ENCODE measurements at regions not wholly inside any gene's neighbourhood (a gene's known extent, or its start where the extent isn't known, plus 50 kb on each side); places are given as distances from the start of the nearest gene placed in this dataset.

- H3K4me1 ChIP-seq (ENCODE audit: low read length) = peaks cover 25% of the 10 kb centered on the region
- no peak overlapping the region for H3K4me3 ChIP-seq (ENCODE audit: low read length)
- no peaks in the 10 kb centered on the region for H3K9me3 ChIP-seq (replicated peaks; ENCODE audit: insufficient read depth, low read length)
- H3F3A ChIP-seq (ENCODE audit: insufficient read depth, low read length) = peaks cover 2% of the 10 kb centered on the region; the same call in 1 of the 2 replicates
- H3K27me3 ChIP-seq (replicated peaks; ENCODE audit: insufficient read depth, low read length) = no peaks in the 10 kb centered on the region
- no peaks in the 10 kb centered on the region for H3K79me2 ChIP-seq (ENCODE audit: low read length)
- no peak overlapping the region for H2AFZ ChIP-seq (ENCODE audit: low read length)
- peak; percentile 80 for DNase-seq
- TF ChIP-seq EZH2 (optimal IDR thresholded peaks at IDR 0.05; ENCODE audit: low read depth, low read length) (no peak), EZH2phosphoT487 (IDR thresholded peaks at IDR 0.05; ENCODE audit: low read length) (no peak)
- TF ChIP-seq, protein P1, sequence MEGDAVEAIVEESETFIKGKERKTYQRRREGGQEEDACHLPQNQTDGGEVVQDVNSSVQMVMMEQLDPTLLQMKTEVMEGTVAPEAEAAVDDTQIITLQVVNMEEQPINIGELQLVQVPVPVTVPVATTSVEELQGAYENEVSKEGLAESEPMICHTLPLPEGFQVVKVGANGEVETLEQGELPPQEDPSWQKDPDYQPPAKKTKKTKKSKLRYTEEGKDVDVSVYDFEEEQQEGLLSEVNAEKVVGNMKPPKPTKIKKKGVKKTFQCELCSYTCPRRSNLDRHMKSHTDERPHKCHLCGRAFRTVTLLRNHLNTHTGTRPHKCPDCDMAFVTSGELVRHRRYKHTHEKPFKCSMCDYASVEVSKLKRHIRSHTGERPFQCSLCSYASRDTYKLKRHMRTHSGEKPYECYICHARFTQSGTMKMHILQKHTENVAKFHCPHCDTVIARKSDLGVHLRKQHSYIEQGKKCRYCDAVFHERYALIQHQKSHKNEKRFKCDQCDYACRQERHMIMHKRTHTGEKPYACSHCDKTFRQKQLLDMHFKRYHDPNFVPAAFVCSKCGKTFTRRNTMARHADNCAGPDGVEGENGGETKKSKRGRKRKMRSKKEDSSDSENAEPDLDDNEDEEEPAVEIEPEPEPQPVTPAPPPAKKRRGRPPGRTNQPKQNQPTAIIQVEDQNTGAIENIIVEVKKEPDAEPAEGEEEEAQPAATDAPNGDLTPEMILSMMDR (IDR thresholded peaks at IDR 0.05; ENCODE audit: low read length) = no peak
- H3K36me3 ChIP-seq (replicated peaks; ENCODE audit: insufficient read depth, low read length) = no peaks in the 10 kb centered on the region
- no peak overlapping the region for H3K9ac ChIP-seq (ENCODE audit: low read length)
- H3K9me2 ChIP-seq (replicated peaks; ENCODE audit: insufficient read depth, low read length) = no peaks in the 10 kb centered on the region
- H3K27ac ChIP-seq (ENCODE audit: low read length) = peak overlapping the region; percentile 15; the same call in 1 of the 2 replicates
- H3K4me2 ChIP-seq (ENCODE audit: low read depth, low read length) = peak overlapping the region; percentile 40; the same call in 1 of the 2 replicates
- no peaks in the 10 kb centered on the region for H4K20me1 ChIP-seq (ENCODE audit: insufficient read depth, low read length)
These were observed 477.2 kb downstream of the ICE1 start for GRCh38 chr5:5899716-5900115.

DNA sequence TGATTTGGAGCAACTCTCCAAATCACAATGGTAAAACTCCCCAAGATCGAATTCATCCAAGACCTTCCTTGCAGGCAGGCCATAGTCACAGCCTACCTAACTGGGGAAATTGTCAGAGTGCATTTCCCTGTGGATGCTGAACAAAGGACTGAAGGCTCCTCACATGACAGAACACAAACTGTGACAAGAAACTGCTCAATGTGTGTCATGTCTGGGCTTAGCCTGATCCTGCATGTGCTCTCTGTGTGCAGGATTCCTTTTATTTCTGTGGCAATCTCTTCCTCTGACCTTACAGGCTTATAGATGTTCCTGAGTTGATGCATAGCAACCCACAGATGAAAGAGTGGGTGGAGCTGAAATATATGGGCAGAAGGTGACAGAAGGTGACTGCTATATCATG lies 465.8 kb downstream of the ICE1 start:
- Histone ChIP-seq H3K36me3 (replicated peaks; ENCODE audit: insufficient read depth, low read length) (no peaks in the 10 kb centered on the region), H3K27ac (ENCODE audit: low read length) (no peak overlapping the region), H4K20me1 (ENCODE audit: insufficient read depth, low read length) (no peaks in the 10 kb centered on the region), H3K4me1 (ENCODE audit: low read length) (no peaks in the 10 kb centered on the region), H2AFZ (ENCODE audit: low read length) (no peak overlapping the region), H3K9ac (ENCODE audit: low read length) (no peak overlapping the region), H3K79me2 (ENCODE audit: low read length) (no peaks in the 10 kb centered on the region), H3K4me3 (ENCODE audit: low read length) (no peak overlapping the region), H3F3A (ENCODE audit: insufficient read depth, low read length) (no peaks in the 10 kb centered on the region), H3K9me2 (replicated peaks; ENCODE audit: insufficient read depth, low read length) (no peaks in the 10 kb centered on the region), H3K27me3 (replicated peaks; ENCODE audit: insufficient read depth, low read length) (no peaks in the 10 kb centered on the region), H3K4me2 (ENCODE audit: low read depth, low read length) (no peak overlapping the region), H3K9me3 (replicated peaks; ENCODE audit: insufficient read depth, low read length) (no peaks in the 10 kb centered on the region)
- TF ChIP-seq EZH2 (optimal IDR thresholded peaks at IDR 0.05; ENCODE audit: low read depth, low read length) (no peak), EZH2phosphoT487 (IDR thresholded peaks at IDR 0.05; ENCODE audit: low read length) (no peak)
- TF ChIP-seq, protein P1 (IDR thresholded peaks at IDR 0.05; ENCODE audit: low read length) = no peak
- DNase-seq = no peak

DNA sequence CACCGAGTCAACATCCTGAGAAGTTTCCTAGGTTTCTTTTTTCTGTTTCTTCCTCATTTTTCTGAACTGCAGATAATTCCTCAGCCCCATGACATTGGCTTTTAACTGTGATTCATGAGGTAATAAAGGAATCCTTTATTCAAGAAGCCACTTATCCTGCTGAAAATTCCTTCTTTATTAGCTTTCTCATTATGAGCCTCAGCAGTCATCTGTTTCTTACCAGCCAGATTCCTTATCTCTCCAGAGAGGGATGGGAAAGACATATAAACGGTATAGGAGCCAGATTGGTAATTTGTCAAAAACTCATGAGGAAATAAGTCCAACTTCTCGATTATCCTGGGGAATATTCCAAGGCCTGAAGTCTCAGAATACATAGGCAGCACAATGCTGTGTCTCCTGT lies 465.4 kb downstream of the ICE1 start:
- H3K4me2 ChIP-seq (ENCODE audit: low read depth, low read length) = no peak overlapping the region
- H3K9me2 ChIP-seq (replicated peaks; ENCODE audit: insufficient read depth, low read length) = no peaks in the 10 kb centered on the region
- H3F3A ChIP-seq (ENCODE audit: insufficient read depth, low read length) = no peaks in the 10 kb centered on the region
- DNase-seq = no peak
- no peaks in the 10 kb centered on the region for H3K36me3 ChIP-seq (replicated peaks; ENCODE audit: insufficient read depth, low read length)
- H3K27ac ChIP-seq (ENCODE audit: low read length) = no peak overlapping the region
- TF ChIP-seq EZH2phosphoT487 (IDR thresholded peaks at IDR 0.05; ENCODE audit: low read length) (no peak), EZH2 (optimal IDR thresholded peaks at IDR 0.05; ENCODE audit: low read depth, low read length) (no peak)
- TF ChIP-seq, protein P1 (IDR thresholded peaks at IDR 0.05; ENCODE audit: low read length) = no peak
- H4K20me1 ChIP-seq (ENCODE audit: insufficient read depth, low read length) = no peaks in the 10 kb centered on the region
- no peak overlapping the region for H3K9ac ChIP-seq (ENCODE audit: low read length)
- no peak overlapping the region for H3K4me3 ChIP-seq (ENCODE audit: low read length)
- H2AFZ ChIP-seq (ENCODE audit: low read length) = no peak overlapping the region
- H3K79me2 ChIP-seq (ENCODE audit: low read length) = no peaks in the 10 kb centered on the region
- no peaks in the 10 kb centered on the region for H3K4me1 ChIP-seq (ENCODE audit: low read length)
- no peaks in the 10 kb centered on the region for H3K27me3 ChIP-seq (replicated peaks; ENCODE audit: insufficient read depth, low read length)
- H3K9me3 ChIP-seq (replicated peaks; ENCODE audit: insufficient read depth, low read length) = no peaks in the 10 kb centered on the region

All from MM.1S (cell line).